Lower leg skin (tissue), 3 donors: ENCODE measurements at regions not wholly inside any gene's neighbourhood (a gene's known extent, or its start where the extent isn't known, plus 50 kb on each side); places are given as distances from the start of the nearest gene placed in this dataset.

ENCODE experiments used
- CTCF ChIP-seq, 3 donors: fragments of 450-650 bp; IDR thresholded peaks; one replicate each; pipeline ENCODE4 v1.5.1; 2016; ENCODE audit warnings: antibody characterized with exemption in 3 of 3, mild to moderate bottlenecking in 3 of 3, moderate library complexity in 2 of 3
- POLR2A ChIP-seq, 2 donors: fragments of 450-650 bp; IDR thresholded peaks; one replicate each; pipeline ENCODE4 v1.6.1; 2016 to 2017; ENCODE audit warnings: antibody characterized with exemption in 2 of 2, mild to moderate bottlenecking in 1 of 2, moderate library complexity in 1 of 2

- no peak for TF ChIP-seq POLR2A (IDR thresholded peaks at IDR 0.05)
- no peak for TF ChIP-seq CTCF (IDR thresholded peaks at IDR 0.05)
Measured at GRCh38 chr1:232186931-232187330, 443.0 kb downstream of the SIPA1L2 start.
